GM18519 (cell line): ENCODE measurements at regions not wholly inside any gene's neighbourhood (a gene's known extent, or its start where the extent isn't known, plus 50 kb on each side); places are given as distances from the start of the nearest gene placed in this dataset.

Source experiments
- ATAC-seq: cut with Tn5 transposase; IDR thresholded peaks from one replicate; pipeline ENCODE4 v1.9.1; 2021; ENCODE audit warnings: mild to moderate bottlenecking, moderate library complexity; ENCODE audit not compliant: unreplicated experiment, low FRiP score

DNA sequence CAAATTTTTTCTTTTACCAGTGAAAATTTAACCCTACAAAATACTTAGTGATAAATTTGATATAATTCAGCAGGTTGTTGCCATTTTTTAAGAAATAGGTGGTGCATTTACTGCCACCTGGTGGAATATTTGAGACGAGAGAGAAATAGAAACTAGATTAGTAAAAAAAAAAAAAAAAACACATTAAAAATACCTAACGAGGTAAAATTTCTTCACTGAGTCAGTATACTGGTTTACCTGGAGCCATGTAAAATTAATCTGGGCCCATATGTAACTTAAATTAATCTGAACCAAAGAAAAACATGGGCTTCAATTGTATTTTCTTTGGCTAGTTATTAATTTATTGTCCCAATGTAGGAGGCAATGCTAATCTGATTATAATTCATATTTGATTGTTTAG is 520.8 kb downstream of the EPM2A start:
- no peak for ATAC-seq

DNA sequence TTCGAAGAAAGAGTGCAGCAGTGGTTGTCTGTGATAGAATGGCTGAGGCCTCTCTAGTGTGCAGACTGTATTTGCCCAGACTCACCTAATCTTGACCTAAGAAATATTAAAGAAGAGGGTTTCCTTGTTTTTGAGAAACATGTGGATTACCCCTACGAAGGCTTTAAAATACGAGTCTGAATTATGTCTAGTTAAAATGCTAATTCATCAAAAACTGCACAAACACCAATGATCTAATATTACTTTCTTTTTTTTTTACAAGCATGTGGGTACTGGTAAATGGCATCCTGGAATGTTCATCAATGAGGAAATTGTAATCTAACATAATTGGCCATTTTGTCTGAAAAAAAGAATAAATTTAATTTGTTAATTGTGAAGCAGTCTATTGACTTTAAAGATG is 510.9 kb downstream of the EPM2A start:
- no peak for ATAC-seq

DNA sequence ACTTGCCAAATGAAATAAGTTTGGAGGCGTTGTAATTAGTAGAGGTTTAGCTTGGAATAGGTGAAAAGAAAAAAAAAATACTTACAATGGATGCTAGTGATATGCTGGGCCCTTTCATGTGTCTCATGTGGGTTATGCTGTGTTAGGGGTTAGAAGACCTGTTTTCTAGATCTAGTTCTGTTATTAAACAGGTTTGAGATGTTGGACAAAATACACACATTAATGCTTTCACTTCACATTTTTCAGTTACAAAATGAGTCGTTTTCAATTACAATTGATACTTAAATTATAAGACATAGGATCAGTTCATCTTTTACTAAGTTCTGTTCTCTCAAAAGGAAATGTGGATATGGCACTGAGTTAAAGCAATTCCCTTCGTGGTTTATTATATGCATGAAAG is 509.8 kb downstream of the EPM2A start:
- ATAC-seq: peak; percentile 58

DNA sequence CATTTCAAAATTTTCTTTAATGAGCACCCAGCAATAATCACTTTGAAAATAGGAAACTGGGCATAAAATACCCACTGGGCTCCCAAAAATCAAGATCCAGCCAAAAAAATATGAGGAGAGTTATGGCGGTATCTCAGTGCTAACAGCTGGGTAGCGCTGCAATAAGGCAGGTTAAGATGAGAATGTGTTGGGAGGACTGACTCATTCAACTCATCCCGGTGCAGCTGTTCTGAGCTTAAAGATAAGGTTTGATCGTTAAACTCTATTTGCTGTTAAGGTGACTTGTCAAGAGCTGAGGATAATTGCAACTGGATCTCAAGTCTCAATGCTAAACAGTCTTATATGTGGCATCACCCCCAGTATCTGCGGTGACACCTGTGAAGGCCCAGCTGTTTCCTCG is 507.7 kb downstream of the EPM2A start:
- ATAC-seq: no peak

DNA sequence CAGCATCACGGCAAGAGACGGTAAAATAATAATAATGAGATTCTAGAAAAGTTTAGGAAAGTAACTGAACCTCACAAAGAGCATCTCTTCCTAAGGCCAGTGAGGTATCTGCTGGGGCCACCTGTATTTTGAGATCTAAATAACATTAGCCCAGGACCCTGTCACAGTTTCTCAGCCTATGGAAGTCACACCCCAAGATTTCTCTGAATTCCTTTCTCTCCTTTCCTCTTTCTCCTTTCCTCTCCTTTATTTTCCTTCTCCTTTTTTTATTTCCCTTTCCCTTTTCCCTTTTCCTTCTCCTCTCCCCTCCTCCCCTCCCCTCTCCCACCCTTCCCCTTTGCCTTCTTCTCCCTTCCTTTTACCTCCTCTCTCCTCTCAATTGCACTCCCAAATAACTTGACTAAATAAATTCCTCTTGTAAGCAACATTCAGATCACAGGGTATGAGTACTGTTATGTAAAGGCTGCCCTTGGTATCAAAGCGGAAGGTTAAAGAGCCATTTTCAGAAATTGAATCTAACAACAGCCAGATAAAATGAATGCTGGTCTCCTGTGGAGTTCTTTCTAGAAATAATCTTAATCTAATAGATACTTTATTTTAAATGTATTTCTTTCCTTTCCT is 506.2 kb downstream of the EPM2A start:
- ATAC-seq: no peak

DNA sequence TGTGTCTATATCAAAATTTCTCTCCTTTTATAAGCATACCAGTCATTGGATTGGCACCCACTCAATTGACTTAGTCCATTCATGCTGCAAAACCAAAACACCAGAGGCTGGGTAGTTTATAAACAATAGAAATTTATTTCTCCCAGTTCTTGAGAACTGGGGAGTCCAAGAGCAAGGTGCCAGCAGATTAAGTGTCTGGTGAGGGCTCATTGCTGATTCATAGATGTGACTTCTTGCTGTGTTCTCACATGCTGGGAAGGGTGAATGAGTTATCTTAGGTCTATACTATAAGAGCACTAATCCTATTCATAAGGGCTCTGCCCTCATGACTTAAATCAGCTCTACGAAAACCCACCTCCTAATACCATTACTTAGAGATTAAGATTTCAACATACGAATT is 501.4 kb downstream of the EPM2A start:
- ATAC-seq: no peak

DNA sequence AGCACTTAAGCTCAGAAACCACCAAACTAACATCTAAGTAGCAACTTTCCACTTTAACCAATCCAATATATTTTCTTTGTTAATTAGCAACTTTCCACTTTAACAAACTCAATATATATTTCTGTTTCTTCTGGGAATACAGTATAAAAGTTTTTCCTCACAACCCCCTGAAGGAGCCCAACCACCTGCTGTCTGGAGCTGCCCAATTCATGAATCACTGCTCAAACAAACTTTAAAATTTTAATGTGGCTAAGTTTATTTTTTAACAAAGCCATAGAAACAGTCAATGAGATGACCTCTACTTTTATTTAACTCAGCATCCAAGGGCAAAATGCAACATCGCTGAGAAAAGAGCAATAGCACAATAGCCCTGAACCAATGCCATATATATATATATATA is 500.1 kb downstream of the EPM2A start:
- no peak for ATAC-seq

DNA sequence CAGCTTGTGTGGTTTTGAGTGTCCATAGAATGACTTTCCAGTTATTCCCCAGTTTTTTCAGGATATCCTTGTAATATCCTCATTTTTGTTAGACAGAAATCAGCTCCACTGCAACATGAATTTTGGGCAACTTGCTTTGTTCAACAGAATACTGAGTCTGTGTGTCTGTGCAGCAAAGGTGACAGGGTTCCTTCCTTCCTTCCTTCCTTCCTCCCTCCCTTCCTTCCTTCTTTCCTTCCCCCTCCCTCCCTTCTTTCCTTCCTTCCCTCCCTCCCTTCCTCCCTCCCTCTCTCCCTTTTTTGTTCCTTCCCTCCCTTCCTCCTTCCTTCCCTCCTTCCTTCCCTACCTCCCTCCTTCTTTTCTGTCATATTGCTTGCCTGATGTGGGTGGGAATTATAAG is 496.5 kb downstream of the EPM2A start:
- no peak for ATAC-seq

DNA sequence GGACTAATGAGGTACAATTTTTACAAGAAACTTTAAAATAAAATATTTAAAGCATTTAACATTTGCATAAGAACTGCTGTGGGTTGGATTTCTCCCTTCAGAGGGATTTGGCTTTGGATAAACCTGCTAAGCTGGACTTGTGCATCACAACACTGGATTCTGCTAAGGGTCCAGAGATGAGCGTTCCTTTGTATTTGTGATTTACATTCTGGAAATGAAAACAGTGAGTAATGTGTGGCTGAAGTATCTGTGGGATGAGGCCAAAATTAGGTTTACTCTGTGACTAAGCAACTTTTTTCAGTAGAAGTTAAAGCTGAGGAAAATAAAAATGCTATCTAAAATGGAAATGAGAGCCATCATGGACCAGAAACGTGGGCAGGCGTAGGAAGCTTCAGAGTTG is 494.3 kb downstream of the EPM2A start:
- no peak for ATAC-seq

DNA sequence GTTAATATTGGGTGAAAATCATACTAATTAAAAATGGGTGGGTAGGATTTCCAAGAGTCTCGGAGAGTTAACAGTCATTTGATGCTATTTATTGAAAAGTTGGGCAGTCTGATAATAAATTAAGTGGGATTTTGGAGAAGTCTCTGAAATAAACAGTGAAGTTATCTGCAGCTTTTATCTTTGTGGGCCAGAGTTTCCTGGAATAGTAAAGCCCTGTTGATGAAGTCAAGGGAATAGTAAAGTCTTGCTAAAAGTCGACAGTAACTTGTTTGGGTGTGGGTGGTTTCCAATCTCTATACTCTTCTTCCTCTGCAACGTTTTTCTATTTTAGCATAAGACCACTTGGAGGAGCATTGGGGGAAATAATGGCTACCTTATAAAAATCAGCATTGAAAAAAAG is 493.6 kb downstream of the EPM2A start:
- ATAC-seq: no peak

DNA sequence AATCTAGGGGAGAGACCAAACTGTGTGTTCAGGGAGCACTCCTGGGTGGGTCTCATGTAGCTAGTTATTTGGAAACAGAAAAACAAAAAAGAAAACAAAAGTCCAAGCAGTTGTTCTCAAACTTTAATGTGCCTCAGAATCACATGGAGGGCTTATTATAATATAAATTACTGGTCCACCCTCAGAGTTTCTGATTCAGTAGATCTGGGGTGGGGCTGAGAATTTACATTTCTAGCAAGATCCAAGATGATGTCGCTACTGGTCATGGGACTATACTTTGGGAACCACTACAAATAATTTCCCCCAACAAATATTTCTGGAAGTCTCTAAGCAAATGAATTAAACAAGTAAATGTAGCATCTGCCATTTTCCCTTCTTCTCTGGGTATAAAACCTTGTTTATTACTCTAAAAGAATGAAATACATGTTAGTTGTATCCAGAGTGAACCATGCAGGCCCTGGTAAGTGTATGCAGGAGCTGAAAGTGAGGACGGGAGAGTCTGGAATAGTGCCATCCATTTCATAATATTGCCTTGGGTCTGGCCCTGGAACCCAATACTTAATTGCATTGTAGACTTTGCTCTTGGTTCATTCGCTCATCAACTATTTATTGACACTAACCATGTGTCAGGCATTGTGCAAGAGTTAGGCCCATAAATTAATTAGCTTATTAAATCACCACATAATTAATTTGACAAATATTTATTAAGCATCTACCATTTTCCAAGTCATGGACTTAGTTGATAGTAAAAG is 490.8 kb downstream of the EPM2A start:
- no peak for ATAC-seq

DNA sequence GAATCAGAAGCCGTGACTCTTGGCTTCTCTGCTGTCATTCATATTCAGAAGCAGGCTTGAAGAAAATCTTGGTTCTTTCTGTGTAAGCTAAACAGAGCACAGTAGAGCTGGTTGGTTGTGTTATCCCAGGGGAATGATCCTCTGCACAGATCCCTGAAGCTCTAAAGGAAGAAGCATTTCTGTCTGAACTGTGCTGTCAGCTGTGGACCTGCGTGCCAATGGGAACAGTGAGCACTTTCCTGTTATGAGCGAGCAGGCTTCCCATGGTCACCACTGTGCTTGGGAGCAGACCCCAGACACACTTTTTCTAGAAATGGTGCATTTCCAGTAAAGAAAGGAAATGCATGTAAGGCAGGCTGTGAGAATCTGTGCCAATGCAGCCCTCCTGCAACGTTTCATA is 490.2 kb downstream of the EPM2A start:
- no peak for ATAC-seq

DNA sequence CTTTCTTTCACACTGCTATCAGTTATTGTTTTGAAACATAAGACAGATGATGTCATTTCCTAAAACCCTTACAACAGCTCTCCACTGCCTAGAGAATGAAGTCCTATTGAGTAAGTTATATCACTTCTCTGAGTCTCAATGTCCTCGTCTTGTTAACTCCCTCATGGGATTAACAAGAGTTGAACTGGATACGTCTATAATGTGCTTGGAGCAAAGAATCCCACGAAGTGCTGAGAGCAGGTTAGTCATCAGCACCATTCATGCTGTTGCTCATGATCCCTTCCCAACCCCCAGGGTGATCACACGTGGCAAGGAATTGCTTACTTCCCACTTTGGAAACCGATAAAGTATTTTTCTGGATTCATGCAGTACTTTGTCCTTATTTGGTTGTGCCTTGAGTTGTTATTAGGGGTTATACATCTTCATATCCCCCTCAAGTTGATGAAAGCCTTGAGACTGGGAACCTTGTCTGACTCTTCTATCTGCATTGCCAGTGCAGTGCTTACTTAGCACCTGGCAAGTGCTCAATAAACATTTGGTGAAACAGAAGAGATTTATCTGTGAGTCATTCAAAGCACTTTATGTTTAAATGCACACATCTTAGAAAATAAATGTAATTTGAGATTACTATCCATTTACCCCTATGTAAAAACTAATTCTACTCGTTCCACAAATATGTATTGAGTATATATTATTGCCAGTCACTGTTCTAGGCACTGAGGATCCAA is 487.5 kb downstream of the EPM2A start:
- no peak for ATAC-seq

DNA sequence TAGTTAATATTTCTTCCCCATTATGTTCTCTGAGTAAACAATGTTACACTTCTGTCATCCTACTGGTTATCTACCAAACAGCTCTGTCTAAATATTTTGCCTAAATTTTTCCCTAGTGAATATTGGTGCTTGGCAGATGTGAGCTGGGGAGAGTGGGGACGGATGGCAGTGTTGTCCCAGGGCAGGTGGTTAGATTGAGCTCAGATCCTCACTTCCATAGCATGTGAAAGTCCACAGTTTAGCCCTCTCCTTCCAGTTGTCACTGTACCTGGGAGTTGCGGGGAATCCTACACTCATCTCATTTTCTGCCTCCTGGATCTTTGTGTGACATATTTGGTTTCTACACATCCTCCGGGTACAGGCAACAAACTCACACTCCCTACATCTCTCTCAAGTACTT is 484.9 kb downstream of the EPM2A start:
- ATAC-seq: no peak

DNA sequence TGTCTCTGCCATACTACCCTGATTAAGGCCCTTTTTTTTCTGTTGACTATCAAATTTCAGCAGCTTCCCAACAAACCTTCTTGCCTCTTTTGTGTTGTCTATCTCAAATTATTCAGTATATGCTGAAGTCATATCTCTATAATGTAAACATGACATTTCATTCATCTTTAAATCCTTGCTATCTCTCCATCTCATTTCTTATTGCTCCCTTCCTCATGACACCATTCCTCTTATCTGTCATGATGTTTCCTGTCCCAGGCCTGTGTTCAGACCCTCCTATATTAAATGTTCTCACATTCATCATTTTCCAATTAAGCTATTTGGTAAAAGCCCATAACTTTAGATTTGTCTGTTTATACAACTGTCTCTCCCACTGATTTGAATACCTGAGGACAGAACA is 482.6 kb downstream of the EPM2A start:
- ATAC-seq: no peak

DNA sequence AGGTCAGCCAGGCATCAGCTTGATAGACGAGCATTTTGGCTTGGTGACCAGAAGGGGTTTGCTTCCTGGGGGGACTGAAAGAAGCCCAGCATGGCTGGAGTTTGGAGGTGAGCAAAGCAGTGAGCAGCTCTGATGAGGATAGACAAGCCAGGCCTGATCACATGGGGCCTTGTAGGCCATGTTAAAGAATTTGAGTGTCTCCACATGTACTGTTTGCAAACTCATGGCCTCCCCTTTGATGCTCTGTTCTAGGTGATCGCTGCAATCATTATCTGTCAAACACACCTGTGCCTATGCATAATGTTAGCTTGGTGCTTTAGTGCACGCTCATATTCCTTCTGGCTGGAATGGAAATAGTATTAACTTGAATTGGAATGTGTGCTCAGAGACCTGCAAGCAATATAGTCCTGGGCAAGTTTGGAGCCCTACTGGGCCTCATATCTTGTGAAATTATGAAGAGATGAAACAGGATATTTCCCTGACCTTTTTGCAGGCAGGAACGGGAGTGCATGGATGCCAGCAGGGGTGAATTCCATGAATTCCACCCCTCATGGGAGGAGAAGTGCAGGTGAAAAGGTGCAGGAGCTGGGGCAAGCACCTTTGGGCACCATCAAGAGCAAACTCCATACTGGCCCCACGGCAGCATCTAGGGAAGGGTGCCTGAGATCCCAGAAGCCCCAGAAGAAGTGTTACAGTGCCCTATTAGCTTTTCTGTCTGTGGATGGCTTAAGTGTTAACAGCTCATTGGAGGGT is 480.5 kb downstream of the EPM2A start:
- ATAC-seq: no peak

DNA sequence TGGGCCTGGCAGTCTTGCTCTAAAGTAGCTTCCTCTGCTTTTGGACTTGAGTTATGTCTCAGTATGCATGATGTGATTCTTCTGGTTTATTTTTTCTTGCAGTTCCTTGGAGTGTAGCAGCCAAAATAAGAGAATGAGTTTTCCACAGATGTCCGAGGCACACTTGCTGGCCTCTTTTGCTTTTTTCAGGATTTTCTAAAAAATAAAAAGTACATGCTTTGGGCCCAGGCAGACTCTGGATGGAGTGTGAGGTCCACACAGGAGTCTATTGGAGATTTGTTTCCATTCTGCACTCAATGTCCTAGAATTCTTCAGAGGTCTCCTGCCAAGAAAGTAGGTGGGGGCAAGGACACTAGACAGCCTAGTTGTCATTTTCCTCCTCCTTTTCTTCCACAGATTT is 477.6 kb downstream of the EPM2A start:
- no peak for ATAC-seq

DNA sequence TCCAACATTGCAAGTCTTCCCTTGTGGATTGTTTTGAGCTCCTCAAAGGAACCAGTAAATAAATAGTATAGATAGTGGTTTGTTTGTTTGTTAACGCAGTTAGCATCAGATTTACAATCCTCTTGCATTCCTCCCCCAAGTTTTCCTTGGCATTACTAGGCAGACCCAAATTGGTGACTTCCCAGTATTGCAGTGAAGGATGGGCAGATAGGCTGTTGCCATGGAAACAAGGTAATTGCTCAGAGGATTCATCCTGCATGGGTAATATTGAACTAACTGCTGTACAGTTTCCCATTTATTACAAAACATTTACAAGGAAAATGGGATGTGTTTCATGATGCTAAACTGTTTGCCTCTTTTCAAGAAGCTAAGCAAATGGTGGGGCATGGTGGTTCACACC is 477.2 kb downstream of the EPM2A start:
- ATAC-seq: no peak

DNA sequence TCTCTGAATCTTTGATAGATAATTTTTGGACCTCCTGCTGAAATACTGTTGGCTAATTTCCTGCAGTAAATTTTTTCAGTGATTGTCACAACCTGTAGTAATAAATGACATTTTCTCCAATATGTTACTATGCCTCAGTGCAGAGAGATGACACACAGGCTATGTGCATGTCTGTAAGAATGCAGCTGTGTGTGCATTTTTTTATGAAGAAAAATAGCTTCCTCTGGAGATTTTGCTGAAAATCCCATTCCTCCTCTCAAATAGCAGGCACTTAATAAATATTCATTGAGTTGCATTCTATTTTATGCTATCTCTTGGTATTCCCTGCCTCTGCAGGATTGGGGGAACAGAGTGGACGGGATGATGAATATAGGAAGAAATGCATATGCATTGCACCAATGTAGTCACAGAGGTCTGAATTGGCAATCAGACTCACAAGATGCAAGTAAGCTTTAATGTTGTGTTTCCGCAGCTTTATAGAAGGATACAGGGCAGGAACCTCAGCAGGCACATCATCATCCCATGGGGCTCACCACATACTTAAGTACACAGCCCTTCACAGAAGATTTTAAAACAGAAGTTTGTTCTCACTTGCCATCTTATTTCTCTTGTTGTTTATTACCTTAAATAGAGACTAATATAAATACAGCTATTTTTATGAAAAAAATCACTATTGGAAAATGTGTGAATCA is 474.7 kb downstream of the EPM2A start:
- no peak for ATAC-seq

DNA sequence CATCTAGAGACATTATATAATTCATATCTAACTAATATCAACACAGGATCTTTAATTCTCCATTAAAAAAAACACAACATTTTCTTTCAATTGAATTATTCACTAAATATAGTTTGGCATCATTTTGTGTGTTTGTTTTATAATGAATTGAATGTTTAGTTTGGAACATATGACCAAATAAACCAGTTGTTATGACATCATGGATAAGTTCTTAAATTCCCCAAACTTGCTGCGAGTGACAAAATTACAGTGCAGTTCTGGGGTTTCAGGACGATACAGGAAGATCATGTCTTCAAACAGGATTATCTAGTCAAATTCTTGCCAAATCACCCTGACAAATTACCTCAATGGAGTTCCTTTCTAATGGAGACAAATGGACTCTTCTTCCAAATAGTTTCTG is 473.6 kb downstream of the EPM2A start:
- no peak for ATAC-seq

DNA sequence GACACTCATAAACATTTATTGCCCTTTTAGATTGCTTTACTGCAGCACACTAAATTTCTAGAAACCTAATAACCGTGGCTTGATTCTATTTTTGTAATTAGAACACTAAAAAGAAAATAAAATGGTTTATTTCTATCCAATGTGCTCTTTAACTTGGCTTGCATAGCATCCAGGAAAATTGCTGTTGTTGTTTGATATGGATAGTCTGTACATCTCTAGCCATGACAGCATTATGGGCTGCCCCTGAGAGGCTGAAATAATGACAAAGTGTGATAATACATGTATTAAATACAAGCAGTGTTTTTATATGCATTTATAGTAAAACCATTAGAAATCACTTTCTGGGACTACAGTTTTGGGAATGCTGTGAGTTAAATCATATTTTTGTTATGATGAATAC is 472.5 kb downstream of the EPM2A start:
- no peak for ATAC-seq
